HG03135 (cell line): ENCODE measurements at regions not wholly inside any gene's neighbourhood (a gene's known extent, or its start where the extent isn't known, plus 50 kb on each side); places are given as distances from the start of the nearest gene placed in this dataset.
"Not testable (repeated sequence)": the region's sequence is repeated elsewhere in the genome, so short reads cannot be mapped to it uniquely, and the experiment has no call there.

Source experiments
- ATAC-seq: cut with Tn5 transposase; IDR thresholded peaks from one replicate; pipeline ENCODE4 v1.9.1; 2021; ENCODE audit warnings: mild to moderate bottlenecking, moderate library complexity; ENCODE audit not compliant: unreplicated experiment

- no peak for ATAC-seq
Measured at GRCh38 chr7:152543799-152544198, 108.0 kb upstream of the KMT2C start.

GRCh38 chr7:152541892-152542291 lies 106.1 kb upstream of the KMT2C start:
- ATAC-seq: no peak

GRCh38 chr7:152539190-152539495 lies 103.3 kb upstream of the KMT2C start:
- ATAC-seq: not testable (repeated sequence)

GRCh38 chr7:152538346-152539189 lies 102.8 kb upstream of the KMT2C start:
- ATAC-seq: not testable (repeated sequence)

- no peak for ATAC-seq
Measured at GRCh38 chr7:152537639-152538038, 101.8 kb upstream of the KMT2C start.

GRCh38 chr7:152528612-152529011 lies 92.8 kb upstream of the KMT2C start:
- ATAC-seq: no peak

GRCh38 chr7:152527610-152528032 lies 91.8 kb upstream of the KMT2C start:
- ATAC-seq: no peak

GRCh38 chr7:152523916-152524315 lies 88.1 kb upstream of the KMT2C start:
- no peak for ATAC-seq

- no peak for ATAC-seq
Measured at GRCh38 chr7:152522571-152523067, 86.8 kb upstream of the KMT2C start.

- no peak for ATAC-seq
Measured at GRCh38 chr7:152521420-152522337, 85.9 kb upstream of the KMT2C start.

- no peak for ATAC-seq
Measured at GRCh38 chr7:152520861-152521302, 85.1 kb upstream of the KMT2C start.

GRCh38 chr7:152519290-152519689 lies 83.5 kb upstream of the KMT2C start:
- ATAC-seq: no peak

GRCh38 chr7:152516216-152516615 lies 80.4 kb upstream of the KMT2C start:
- no peak for ATAC-seq

GRCh38 chr7:152515266-152515950 lies 79.6 kb upstream of the KMT2C start:
- not testable (repeated sequence) for ATAC-seq

- ATAC-seq: no peak
Measured at GRCh38 chr7:152514771-152515105, 78.9 kb upstream of the KMT2C start.

GRCh38 chr7:152513861-152514770 lies 78.3 kb upstream of the KMT2C start:
- no peak for ATAC-seq

- ATAC-seq: no peak
Measured at GRCh38 chr7:152512706-152513105, 76.9 kb upstream of the KMT2C start.

GRCh38 chr7:152511736-152512135 lies 75.9 kb upstream of the KMT2C start:
- ATAC-seq: no peak

- no peak for ATAC-seq
Measured at GRCh38 chr7:152508701-152509100, 72.9 kb upstream of the KMT2C start.

- no peak for ATAC-seq
Measured at GRCh38 chr7:152505606-152506005, 69.8 kb upstream of the KMT2C start.
